K562 (cell line): ENCODE measurements at regions not wholly inside any gene's neighbourhood (a gene's known extent, or its start where the extent isn't known, plus 50 kb on each side); places are given as distances from the start of the nearest gene placed in this dataset.

Source experiments
- ATAC-seq: fragments of 200-7000 bp; cut with Tn5 transposase; 3 replicates; pipeline ENCODE4 v1.9.1; 2020; ENCODE audit warnings: moderate library complexity
- BruUV-seq: library from RNA; stranded (reverse); fragments of 400-500 nt; replicated peaks from 2 replicates; lab custom pipeline; 2021; lab: Mats Ljungman, UMichigan
- CTCF ChIA-PET: fragments of 300-600 bp; formaldehyde crosslinking; extraction: SDS; loops from one replicate; lab custom pipeline; 2021; ENCODE audit warnings: low intra/inter-chr PET ratio; lab: Yijun Ruan, JAX
- POLR2A ChIA-PET: fragments of 300-600, 350-650 bp; sonication (Branson Sonifier 250); formaldehyde crosslinking; extraction: SDS; loops from one replicate; lab custom pipeline; 2021; ENCODE audit warnings: antibody characterized with exemption, inconsistent platforms; lab: Yijun Ruan, JAX
- DNase-seq, 4 experiments: peaks; one replicate each; pipeline versions ENCODE4 v3.0.0 to v3.0.0-alpha.2; 2011 to 2018; ENCODE audit warnings: low spot score in 3 of 4, mixed read lengths in 3 of 4; ENCODE audit errors: extremely low read depth in 1 of 4
- FAIRE-seq: peaks from 2 replicates; lab custom pipeline; 2011; peaks lifted over from hg19 to GRCh38; lab: Jason Lieb, UNC
- H2AFZ ChIP-seq: 2 replicates; pipeline ENCODE4 v1.6.0; 2011; ENCODE audit warnings: low read depth, low read length, control low read depth, inconsistent platforms
- H3K27ac ChIP-seq: fragments of 200-600 bp; 3 replicates; pipeline ENCODE4 v1.8.0; 2011; ENCODE audit warnings: low read depth, mild to moderate bottlenecking, control low read depth, inconsistent platforms, low read length, moderate library complexity, mixed read lengths; ENCODE audit errors: extremely low read depth
- H3K27me3 ChIP-seq, 2 experiments: fragments of 300-600 bp in 1 of 2; 2 replicates in 1 of 2; 3 replicates in 1 of 2; pipeline versions ENCODE4 v1.6.0 to v1.8.0; 2011; ENCODE audit warnings: inconsistent platforms in 2 of 2, low read length in 2 of 2, mild to moderate bottlenecking in 1 of 2, mixed read lengths in 1 of 2, moderate library complexity in 1 of 2; ENCODE audit not compliant: control insufficient read depth in 2 of 2, insufficient read depth in 2 of 2
- H3K36me3 ChIP-seq: fragments of 300-600 bp; 3 replicates; pipeline ENCODE4 v1.8.0; 2011; ENCODE audit warnings: mild to moderate bottlenecking, low read length, inconsistent platforms; ENCODE audit not compliant: control insufficient read depth, insufficient read depth
- H3K4me1 ChIP-seq, 2 experiments: fragments of 200-600 bp in 1 of 2; replicated peaks in 1 of 2; 2 replicates in 1 of 2; 3 replicates in 1 of 2; pipeline versions ENCODE4 v1.5.1 to v1.8.0; 2011; ENCODE audit warnings: inconsistent platforms in 2 of 2, low read length in 2 of 2, mild to moderate bottlenecking in 1 of 2, mixed read lengths in 1 of 2, moderate library complexity in 1 of 2; ENCODE audit not compliant: control insufficient read depth in 2 of 2, insufficient read depth in 2 of 2
- H3K4me2 ChIP-seq: 2 replicates; pipeline ENCODE4 v1.6.1; 2011; ENCODE audit warnings: low read length, control low read depth, inconsistent platforms, mixed read lengths; ENCODE audit not compliant: insufficient read depth
- H3K4me3 ChIP-seq: fragments of 200-600 bp; sonication (generic), shearing (Covaris generic); 2 replicates; pipeline ENCODE4 v1.5.1; 2016; ENCODE audit warnings: control low read depth, inconsistent platforms
- H3K79me2 ChIP-seq: fragments of 200-600 bp; 3 replicates; pipeline ENCODE4 v1.8.0; 2011; ENCODE audit warnings: low read length, inconsistent platforms; ENCODE audit not compliant: control insufficient read depth, insufficient read depth
- H3K9ac ChIP-seq, 2 experiments: 2 replicates each; pipeline versions ENCODE4 v1.6.0 to v1.6.1; 2011; ENCODE audit warnings: low read depth in 2 of 2, low read length in 2 of 2, control low read depth in 1 of 2, inconsistent platforms in 1 of 2, mild to moderate bottlenecking in 1 of 2, mixed read lengths in 1 of 2; ENCODE audit not compliant: insufficient read depth in 1 of 2
- H3K9me1 ChIP-seq: one replicate; pipeline ENCODE4 v1.6.0; 2011; ENCODE audit warnings: inconsistent platforms, mild to moderate bottlenecking, low read length, moderate library complexity; ENCODE audit not compliant: control insufficient read depth, insufficient read depth
- H3K9me3 ChIP-seq: replicated peaks from 2 replicates; pipeline ENCODE4 v1.5.1; 2011; ENCODE audit warnings: low read depth, low read length, inconsistent platforms; ENCODE audit not compliant: control insufficient read depth, insufficient read depth
- H4K20me1 ChIP-seq: replicated peaks from 2 replicates; pipeline ENCODE4 v1.6.1; 2011; ENCODE audit warnings: low read length, inconsistent platforms, mixed read lengths; ENCODE audit not compliant: control insufficient read depth, insufficient read depth
- CC2D1A ChIP-seq: fragments of 450-650 bp; IDR thresholded peaks from 2 replicates; pipeline ENCODE4 v1.6.1; 2017; ENCODE audit warnings: mild to moderate bottlenecking
- ESRRA ChIP-seq: fragments of 450-650 bp; IDR thresholded peaks from 2 replicates; pipeline ENCODE4 v1.6.1; 2014; ENCODE audit warnings: low read depth, mild to moderate bottlenecking, moderate library complexity, borderline replicate concordance
- ETV6 ChIP-seq, 3 experiments: fragments of 150-350 bp in 1 of 3; sonication (generic) in 1 of 3; formaldehyde crosslinking in 1 of 3; IDR thresholded peaks; 2 replicates each; pipeline versions ENCODE4 v1.6.1 to v1.8.0; 2014 to 2022; ENCODE audit warnings: borderline replicate concordance in 2 of 3, low read depth in 2 of 3, antibody characterized with exemption in 1 of 3, low read length in 1 of 3, mild to moderate bottlenecking in 1 of 3, missing genetic modification reagents in 1 of 3
- KDM1A ChIP-seq, 2 experiments: fragments of 450-650 bp; IDR thresholded peaks; 2 replicates each; pipeline ENCODE4 v1.6.1; 2016; ENCODE audit warnings: mild to moderate bottlenecking in 2 of 2
- NR1H2 ChIP-seq: sonication (generic); formaldehyde crosslinking; IDR thresholded peaks from 2 replicates; pipeline ENCODE4 v1.4.0; 2020; ENCODE audit warnings: mild to moderate bottlenecking, missing genetic modification reagents
- ZNF780A ChIP-seq: fragments of 250-450 bp; sonication (Bioruptor Pico); IDR thresholded peaks from 2 replicates; pipeline ENCODE4 v1.5.0; 2021; ENCODE audit warnings: mild to moderate bottlenecking
- WGBS: fragments of 100-300 bp; shearing (Covaris generic); methylation state at CpG from one replicate; pipeline ENCODE4 v1.1.6; 2016; ENCODE audit warnings: low coverage, mixed read lengths; ENCODE audit not compliant: insufficient coverage; ENCODE audit errors: missing lambda C conversion rate; 5-methylcytosine and 5-hydroxymethylcytosine counted together
- in situ Hi-C: fragments of 300-500 bp; cut with MboI; formaldehyde crosslinking; loops from 4 replicates; pipeline ENCODE4 v1.15.0; 2018; ENCODE audit warnings: inconsistent platforms, mixed read lengths
- intact Hi-C: fragments of 100-400 bp; cut with micrococcal nuclease; formaldehyde crosslinking; loops from 2 replicates; pipeline ENCODE4 v1.14.2; 2022
- TF ChIP-seq, protein P1 (sequence below): fragments of 450-650 bp; IDR thresholded peaks from 2 replicates; pipeline ENCODE4 v1.6.1; 2016; ENCODE audit warnings: mild to moderate bottlenecking
- TF ChIP-seq, protein P2 (sequence below): sonication (generic); formaldehyde crosslinking; IDR thresholded peaks from 2 replicates; pipeline ENCODE4 v1.8.0; 2022; ENCODE audit warnings: missing genetic modification reagents, mild to moderate bottlenecking, borderline replicate concordance
- TF ChIP-seq, protein P3 (sequence below): sonication (generic); formaldehyde crosslinking; IDR thresholded peaks from 2 replicates; pipeline ENCODE4 v1.8.1; 2023; ENCODE audit warnings: mild to moderate bottlenecking, missing genetic modification reagents
- TF ChIP-seq, protein P4 (sequence below): fragments of 250-450 bp; sonication (Bioruptor Pico); IDR thresholded peaks from 2 replicates; pipeline ENCODE4 v1.5.0; 2021; ENCODE audit warnings: mild to moderate bottlenecking, borderline replicate concordance
- TF ChIP-seq, protein P5 (sequence below): fragments of 250-450 bp; sonication (Bioruptor Pico); IDR thresholded peaks from 2 replicates; pipeline ENCODE4 v1.8.0; 2022; ENCODE audit warnings: inconsistent platforms

DNA sequence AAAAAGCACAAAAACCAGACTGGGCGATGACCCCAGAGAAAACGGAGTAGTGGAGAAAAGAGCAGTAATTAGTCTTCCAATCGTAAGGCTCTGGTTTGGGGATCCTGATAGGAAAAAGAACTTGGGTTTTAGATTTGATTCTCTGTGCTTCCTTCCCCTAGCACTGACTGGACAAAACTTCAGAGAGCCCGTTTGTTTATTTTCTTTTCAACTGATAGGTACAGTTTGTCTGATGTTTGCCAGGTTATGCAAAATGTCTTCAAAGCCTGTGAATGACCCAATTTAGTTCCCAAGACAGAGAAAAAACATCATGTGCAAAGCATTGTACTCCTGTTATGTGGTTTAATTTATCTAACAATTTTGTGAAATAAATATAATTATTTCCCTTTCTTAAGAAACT, 151.1 kb upstream of the COX10 start:
- DNase-seq = no peak
- intact Hi-C loops = no loop called here
- H3K27ac ChIP-seq = no peak overlapping the region
- TF ChIP-seq KDM1A (IDR thresholded peaks at IDR 0.05) = no peak
- TF ChIP-seq CC2D1A = no peak
- TF ChIP-seq, protein P1, sequence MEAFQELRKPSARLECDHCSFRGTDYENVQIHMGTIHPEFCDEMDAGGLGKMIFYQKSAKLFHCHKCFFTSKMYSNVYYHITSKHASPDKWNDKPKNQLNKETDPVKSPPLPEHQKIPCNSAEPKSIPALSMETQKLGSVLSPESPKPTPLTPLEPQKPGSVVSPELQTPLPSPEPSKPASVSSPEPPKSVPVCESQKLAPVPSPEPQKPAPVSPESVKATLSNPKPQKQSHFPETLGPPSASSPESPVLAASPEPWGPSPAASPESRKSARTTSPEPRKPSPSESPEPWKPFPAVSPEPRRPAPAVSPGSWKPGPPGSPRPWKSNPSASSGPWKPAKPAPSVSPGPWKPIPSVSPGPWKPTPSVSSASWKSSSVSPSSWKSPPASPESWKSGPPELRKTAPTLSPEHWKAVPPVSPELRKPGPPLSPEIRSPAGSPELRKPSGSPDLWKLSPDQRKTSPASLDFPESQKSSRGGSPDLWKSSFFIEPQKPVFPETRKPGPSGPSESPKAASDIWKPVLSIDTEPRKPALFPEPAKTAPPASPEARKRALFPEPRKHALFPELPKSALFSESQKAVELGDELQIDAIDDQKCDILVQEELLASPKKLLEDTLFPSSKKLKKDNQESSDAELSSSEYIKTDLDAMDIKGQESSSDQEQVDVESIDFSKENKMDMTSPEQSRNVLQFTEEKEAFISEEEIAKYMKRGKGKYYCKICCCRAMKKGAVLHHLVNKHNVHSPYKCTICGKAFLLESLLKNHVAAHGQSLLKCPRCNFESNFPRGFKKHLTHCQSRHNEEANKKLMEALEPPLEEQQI = no peak
- no peak for TF ChIP-seq ZNF780A
- TF ChIP-seq ETV6 (IDR thresholded peaks at IDR 0.05; ENCODE audit: borderline replicate concordance in 1 of 2, low read depth in 2 of 2, low read length in 1 of 2) = no peak
- no peak for TF ChIP-seq ETV6 (CRISPR knock-in tag; IDR thresholded peaks at IDR 0.05; ENCODE audit: borderline replicate concordance)
- no peak for TF ChIP-seq NR1H2 (CRISPR knock-in tag)
- TF ChIP-seq, protein P2, sequence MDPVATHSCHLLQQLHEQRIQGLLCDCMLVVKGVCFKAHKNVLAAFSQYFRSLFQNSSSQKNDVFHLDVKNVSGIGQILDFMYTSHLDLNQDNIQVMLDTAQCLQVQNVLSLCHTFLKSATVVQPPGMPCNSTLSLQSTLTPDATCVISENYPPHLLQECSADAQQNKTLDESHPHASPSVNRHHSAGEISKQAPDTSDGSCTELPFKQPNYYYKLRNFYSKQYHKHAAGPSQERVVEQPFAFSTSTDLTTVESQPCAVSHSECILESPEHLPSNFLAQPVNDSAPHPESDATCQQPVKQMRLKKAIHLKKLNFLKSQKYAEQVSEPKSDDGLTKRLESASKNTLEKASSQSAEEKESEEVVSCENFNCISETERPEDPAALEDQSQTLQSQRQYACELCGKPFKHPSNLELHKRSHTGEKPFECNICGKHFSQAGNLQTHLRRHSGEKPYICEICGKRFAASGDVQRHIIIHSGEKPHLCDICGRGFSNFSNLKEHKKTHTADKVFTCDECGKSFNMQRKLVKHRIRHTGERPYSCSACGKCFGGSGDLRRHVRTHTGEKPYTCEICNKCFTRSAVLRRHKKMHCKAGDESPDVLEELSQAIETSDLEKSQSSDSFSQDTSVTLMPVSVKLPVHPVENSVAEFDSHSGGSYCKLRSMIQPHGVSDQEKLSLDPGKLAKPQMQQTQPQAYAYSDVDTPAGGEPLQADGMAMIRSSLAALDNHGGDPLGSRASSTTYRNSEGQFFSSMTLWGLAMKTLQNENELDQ = no peak
- TF ChIP-seq ESRRA = no peak
- TF ChIP-seq, protein P3, sequence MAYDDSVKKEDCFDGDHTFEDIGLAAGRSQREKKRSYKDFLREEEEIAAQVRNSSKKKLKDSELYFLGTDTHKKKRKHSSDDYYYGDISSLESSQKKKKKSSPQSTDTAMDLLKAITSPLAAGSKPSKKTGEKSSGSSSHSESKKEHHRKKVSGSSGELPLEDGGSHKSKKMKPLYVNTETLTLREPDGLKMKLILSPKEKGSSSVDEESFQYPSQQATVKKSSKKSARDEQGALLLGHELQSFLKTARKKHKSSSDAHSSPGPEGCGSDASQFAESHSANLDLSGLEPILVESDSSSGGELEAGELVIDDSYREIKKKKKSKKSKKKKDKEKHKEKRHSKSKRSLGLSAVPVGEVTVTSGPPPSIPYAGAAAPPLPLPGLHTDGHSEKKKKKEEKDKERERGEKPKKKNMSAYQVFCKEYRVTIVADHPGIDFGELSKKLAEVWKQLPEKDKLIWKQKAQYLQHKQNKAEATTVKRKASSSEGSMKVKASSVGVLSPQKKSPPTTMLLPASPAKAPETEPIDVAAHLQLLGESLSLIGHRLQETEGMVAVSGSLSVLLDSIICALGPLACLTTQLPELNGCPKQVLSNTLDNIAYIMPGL (CRISPR knock-in tag) = no peak
- TF ChIP-seq, protein P4, sequence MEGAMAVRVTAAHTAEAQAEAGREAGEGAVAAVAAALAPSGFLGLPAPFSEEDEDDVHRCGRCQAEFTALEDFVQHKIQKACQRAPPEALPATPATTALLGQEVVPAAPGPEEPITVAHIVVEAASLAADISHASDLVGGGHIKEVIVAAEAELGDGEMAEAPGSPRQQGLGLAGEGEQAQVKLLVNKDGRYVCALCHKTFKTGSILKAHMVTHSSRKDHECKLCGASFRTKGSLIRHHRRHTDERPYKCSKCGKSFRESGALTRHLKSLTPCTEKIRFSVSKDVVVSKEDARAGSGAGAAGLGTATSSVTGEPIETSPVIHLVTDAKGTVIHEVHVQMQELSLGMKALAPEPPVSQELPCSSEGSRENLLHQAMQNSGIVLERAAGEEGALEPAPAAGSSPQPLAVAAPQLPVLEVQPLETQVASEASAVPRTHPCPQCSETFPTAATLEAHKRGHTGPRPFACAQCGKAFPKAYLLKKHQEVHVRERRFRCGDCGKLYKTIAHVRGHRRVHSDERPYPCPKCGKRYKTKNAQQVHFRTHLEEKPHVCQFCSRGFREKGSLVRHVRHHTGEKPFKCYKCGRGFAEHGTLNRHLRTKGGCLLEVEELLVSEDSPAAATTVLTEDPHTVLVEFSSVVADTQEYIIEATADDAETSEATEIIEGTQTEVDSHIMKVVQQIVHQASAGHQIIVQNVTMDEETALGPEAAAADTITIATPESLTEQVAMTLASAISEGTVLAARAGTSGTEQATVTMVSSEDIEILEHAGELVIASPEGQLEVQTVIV (CRISPR knock-in tag) = no peak
- TF ChIP-seq, protein P5, sequence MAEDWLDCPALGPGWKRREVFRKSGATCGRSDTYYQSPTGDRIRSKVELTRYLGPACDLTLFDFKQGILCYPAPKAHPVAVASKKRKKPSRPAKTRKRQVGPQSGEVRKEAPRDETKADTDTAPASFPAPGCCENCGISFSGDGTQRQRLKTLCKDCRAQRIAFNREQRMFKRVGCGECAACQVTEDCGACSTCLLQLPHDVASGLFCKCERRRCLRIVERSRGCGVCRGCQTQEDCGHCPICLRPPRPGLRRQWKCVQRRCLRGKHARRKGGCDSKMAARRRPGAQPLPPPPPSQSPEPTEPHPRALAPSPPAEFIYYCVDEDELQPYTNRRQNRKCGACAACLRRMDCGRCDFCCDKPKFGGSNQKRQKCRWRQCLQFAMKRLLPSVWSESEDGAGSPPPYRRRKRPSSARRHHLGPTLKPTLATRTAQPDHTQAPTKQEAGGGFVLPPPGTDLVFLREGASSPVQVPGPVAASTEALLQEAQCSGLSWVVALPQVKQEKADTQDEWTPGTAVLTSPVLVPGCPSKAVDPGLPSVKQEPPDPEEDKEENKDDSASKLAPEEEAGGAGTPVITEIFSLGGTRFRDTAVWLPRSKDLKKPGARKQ = no peak

More for the DNA sequence above, 151.1 kb upstream of the COX10 start:
- Histone ChIP-seq H4K20me1 (no peaks in the 10 kb centered on the region), H3K79me2 (no peaks in the 10 kb centered on the region), H3K9me3 (no peaks in the 10 kb centered on the region), H2AFZ (no peak overlapping the region), H3K4me2 (no peak overlapping the region), H3K27me3 (peaks cover 0 to 4% of the 10 kb centered on the region in 2 experiments; a peak in 1 of 5 replicates), H3K9ac (no peak overlapping the region), H3K4me1 (no peaks in the 10 kb centered on the region), H3K36me3 (no peaks in the 10 kb centered on the region), H3K4me3 (no peak overlapping the region), H3K9me1 (no peaks in the 10 kb centered on the region)
- ATAC-seq (no peak), FAIRE-seq (no peak)
- no TSS peak for BruUV-seq
- ChIA-PET CTCF (no interaction called here), POLR2A (no interaction called here)
- 0% methylated on average over 4 of the region's 4 CpGs for WGBS
- in situ Hi-C loops = no loop called here
